ENCODE measurements at regions not wholly inside any gene's neighbourhood (a gene's known extent, or its start where the extent isn't known, plus 50 kb on each side); places are given as distances from the start of the nearest gene placed in this dataset.
A peak's percentile ranks its signal among the peaks of the same experiment; 100 is the strongest.
"Not testable (repeated sequence)": the region's sequence is repeated elsewhere in the genome, so short reads cannot be mapped to it uniquely, and the experiment has no call there.

GRCh38 chr12:42750356-42750755 is 160.8 kb upstream of the PRICKLE1 start:
- DNase-seq, result no peak

GRCh38 chr12:42749239-42749638 is 159.7 kb upstream of the PRICKLE1 start:
- peak; percentile 76 for DNase-seq

DNA sequence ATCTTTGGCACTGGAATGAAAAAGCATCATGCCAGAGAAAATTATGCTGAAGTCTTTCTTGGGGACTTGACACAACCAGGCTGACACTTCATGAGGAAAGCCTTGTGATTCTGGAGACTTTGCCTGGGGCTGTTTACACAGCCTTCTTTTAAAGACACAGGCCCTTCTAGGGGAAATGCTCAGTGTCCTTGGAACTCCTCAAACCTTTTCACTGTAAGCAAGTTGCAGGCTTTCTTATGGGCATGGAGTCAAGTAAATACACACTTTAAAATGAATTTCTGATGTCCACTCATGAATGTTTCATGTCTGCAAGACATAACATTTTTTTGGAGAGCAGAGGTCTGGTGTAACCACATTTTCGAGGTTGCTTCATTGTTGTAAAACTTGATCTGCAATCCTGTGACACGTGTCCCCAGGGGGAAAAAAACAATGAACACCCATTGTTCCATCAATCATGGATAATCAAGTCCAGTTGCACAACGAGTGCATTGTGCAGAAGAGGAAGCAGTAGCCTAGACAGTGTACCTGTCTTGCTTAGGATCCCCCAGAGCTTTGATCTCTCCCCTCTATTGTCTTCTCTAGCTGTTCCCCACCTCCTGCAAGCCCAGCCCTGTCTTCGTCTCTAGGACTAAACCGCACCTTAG is 155.1 kb upstream of the PRICKLE1 start:
- DNase-seq, result peak; percentile 93

- no peak for DNase-seq
Observed at GRCh38 chr12:42742716-42743115, 153.2 kb upstream of the PRICKLE1 start.

GRCh38 chr12:42741771-42742510 is 152.4 kb upstream of the PRICKLE1 start:
- no peak for DNase-seq

- no peak for DNase-seq
Observed at GRCh38 chr12:42741091-42741490, 151.5 kb upstream of the PRICKLE1 start.

DNA sequence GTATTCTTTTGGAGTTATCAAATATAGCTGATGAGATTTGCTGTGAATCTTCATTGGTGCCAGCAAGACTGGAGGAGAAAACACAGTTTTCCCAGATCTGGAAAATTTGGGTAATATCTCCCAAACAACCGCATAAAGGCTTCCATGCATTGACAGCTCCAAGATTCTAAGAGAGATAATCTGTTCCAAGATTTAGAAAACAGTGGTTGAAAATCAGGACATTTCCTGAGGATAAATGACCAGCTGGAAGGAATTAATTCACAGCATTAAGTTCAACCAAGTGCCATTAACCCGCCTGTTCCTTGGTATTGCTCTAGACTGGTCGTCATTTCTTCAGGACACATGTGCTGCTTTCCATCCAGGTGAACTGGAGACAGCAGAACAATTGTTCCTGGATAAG is 147.9 kb upstream of the PRICKLE1 start:
- no peak for DNase-seq

GRCh38 chr12:42735861-42736361 is 146.4 kb upstream of the PRICKLE1 start:
- DNase-seq, result peak; percentile 84

DNA sequence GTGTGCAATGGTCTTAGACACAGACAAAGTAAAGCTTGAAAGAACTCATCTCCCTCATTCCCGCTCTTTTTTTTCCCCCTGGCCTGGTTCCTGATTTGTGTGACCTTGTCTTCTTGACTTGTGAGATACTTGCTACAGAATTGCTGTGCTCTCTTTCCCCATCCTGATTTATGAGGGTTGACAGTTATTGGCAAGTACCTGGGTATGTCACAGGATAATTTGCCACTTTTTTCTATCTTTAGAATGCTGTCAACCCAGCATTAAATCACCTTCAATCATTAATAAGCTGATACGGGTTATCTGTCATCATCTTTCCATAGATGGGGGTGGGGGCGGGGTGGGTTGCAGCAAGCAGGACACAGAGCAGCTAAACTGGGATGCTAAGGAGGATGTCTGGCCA is 144.4 kb upstream of the PRICKLE1 start:
- DNase-seq, result no peak

GRCh38 chr12:42732908-42733411 is 143.4 kb upstream of the PRICKLE1 start:
- peak; percentile 68 for DNase-seq

DNA sequence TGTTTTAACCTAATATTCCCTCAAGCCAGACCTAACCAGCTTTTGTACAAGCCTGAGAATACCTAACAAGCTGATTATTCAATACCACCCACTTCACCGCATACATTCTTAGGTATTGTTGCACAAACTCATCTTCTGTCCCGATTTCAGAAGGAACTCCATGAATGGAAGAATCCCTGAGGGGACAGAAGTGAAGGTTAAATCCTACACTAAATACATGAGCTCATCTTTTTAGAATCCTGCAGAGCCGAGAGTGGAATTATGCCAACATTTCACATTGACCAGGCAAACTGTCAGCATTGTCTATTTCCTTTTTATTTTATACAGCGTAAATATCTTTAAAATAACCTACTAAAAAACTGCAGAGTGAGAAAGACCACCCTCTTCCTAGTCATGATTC is 140.7 kb upstream of the PRICKLE1 start:
- no peak for DNase-seq

GRCh38 chr12:42729535-42729900 is 140.0 kb upstream of the PRICKLE1 start:
- no peak for DNase-seq

GRCh38 chr12:42728770-42729534 is 139.4 kb upstream of the PRICKLE1 start:
- DNase-seq, result no peak

DNA sequence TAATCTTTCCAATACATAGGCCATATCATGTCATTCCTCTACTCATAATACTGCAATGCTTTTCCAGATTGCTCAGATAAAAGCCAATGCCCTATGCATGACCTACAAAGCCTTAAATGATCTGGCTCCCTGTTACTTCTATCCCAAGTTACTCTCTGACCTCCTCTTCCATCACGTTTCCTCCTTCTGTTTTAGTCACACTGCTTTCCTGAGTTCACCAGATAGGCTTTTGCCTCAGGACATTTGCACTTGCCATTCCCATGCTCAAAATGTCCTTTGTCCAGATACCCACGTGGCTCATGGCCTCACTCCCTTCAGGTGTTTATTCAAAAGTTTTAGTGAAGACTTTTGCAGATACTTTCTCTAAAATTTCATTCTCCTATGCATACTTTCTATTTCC is 138.7 kb upstream of the PRICKLE1 start:
- no peak for DNase-seq

DNA sequence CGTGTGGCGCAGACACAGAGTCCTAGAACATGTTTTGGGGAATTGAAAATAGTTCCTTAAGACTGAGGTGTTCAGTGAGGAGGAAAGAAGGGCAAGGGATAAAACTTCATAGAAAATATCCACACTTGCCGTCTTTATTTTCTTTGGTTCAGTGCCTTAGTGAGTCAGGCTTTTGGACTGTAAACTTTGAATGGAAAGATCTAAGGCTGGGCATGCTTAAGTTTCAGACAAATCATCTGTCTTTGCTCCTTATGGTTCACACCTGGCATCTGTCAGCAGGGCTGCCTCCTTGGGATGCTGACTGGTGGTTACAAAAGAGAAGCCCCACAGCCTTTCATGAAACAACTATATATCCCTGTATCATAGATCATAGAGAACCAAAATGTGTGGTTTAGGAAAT is 136.3 kb upstream of the PRICKLE1 start:
- DNase-seq, result no peak

GRCh38 chr12:42716491-42716891 is 126.9 kb upstream of the PRICKLE1 start:
- peak; percentile 82 for DNase-seq

DNA sequence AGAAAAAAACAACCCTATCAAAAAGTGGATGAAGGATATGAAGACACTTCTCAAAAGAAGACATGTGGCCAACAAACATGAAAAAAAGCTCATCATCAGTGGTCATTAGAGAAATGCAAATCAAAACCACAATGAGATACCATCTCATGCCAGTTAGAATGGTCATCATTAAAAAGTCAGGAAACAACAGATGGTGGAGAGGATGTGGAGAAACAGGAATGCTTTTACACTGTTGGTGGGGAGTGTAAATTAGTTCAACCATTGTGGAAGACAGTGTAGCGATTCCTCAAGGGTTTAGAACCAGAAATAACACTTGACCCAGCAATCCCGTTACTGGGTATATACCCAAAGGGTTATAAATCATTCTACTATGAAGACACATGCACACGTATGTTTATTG is 124.0 kb upstream of the PRICKLE1 start:
- DNase-seq, result not testable (repeated sequence)

DNA sequence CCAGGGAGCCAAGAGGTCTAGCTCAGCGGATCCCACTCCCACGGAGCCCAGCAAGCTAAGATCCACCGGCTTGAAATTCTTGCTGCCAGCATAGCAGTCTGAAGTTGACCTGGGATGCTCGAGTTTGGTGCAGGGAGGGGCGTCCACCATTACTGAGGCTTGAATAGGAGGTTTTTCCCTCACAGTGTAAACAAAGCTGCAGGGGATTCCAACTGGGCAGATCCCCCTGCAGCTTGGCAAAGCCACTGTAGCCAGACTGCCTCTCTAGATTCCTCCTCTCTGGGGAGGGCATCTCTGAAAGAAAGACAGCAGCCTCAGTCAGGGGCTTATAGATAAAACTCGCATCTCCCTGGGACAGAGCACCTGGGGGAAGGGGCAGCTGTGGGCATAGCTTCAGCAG is 118.8 kb upstream of the PRICKLE1 start:
- not testable (repeated sequence) for DNase-seq

GRCh38 chr12:42707312-42708226 is 118.0 kb upstream of the PRICKLE1 start:
- DNase-seq, result no peak

- no peak for DNase-seq
Observed at GRCh38 chr12:42706321-42706720, 116.8 kb upstream of the PRICKLE1 start.

DNA sequence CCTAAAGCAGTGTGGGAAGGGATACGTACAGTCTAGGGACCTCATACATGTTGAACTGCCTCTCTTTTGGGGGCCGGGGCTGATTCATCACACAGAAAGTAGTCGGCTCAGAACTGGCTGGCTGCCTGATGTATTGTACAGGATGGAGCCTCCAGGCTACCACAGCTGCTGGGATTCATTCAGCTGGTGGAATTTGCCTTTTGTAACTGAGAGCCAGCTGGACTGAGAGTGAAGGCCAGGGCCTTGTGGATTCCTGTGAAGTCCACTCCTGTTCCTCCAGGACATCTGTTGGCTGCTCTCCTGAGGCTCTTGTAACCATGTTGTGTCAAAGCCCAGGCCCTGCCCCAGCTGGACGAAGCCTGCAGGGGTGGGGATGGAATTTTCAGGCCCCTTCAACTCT is 116.3 kb upstream of the PRICKLE1 start:
- peak; percentile 87 for DNase-seq

- no peak for DNase-seq
Observed at GRCh38 chr12:42704810-42705401, 115.4 kb upstream of the PRICKLE1 start.

Measured in islet precursor cell (in vitro differentiated cells).